ENCODE measurements at regions not wholly inside any gene's neighbourhood (a gene's known extent, or its start where the extent isn't known, plus 50 kb on each side); places are given as distances from the start of the nearest gene placed in this dataset.

GRCh38 chr2:220885593-220885992 lies 686.5 kb downstream of the EPHA4 start (continued):
- TF ChIP-seq RERE (CRISPR knock-in tag; IDR thresholded peaks at IDR 0.05; ENCODE audit: low read depth) (no peak), NFRKB (IDR thresholded peaks at IDR 0.05) (no peak)

GRCh38 chr2:220887271-220887870 lies 684.7 kb downstream of the EPHA4 start:
- Histone ChIP-seq H3K9me3 (ENCODE audit: low read length) (peaks cover 50% of the 10 kb centered on the region), H3K27me3 (ENCODE audit: control insufficient read depth in 1 of 2, insufficient read depth in 2 of 2, low read length in 2 of 2) (no peaks in the 10 kb centered on the region), H3K9ac (ENCODE audit: insufficient read depth, low read depth, low read length) (no peak overlapping the region), H3K4me2 (ENCODE audit: low read depth, low read length) (no peak overlapping the region), H2AFZ (ENCODE audit: low read length) (no peak overlapping the region), H3K36me3 (replicated peaks in 1 of 2; ENCODE audit: control insufficient read depth in 1 of 2, insufficient read depth in 2 of 2, low read length in 2 of 2) (no peaks in the 10 kb centered on the region), H3K4me3 (replicated peaks in 1 of 3; ENCODE audit: insufficient read depth in 1 of 3, low read depth in 2 of 3, low read length in 3 of 3) (no peak overlapping the region), H4K20me1 (ENCODE audit: insufficient read depth, low read length) (no peaks in the 10 kb centered on the region), H3K4me1 (ENCODE audit: insufficient read depth, low read length) (no peaks in the 10 kb centered on the region), H3K79me2 (ENCODE audit: insufficient read depth, low read length) (no peaks in the 10 kb centered on the region), H3K27ac (ENCODE audit: extremely low read length, insufficient read depth, low read length) (no peak overlapping the region)
- 31% methylated on average over 6 of the region's 6 CpGs for WGBS (ENCODE audit: low lambda C conversion rate)
- FAIRE-seq: no peak
- ATAC-seq: no peak
- TF ChIP-seq SIX4 (CRISPR knock-in tag; IDR thresholded peaks at IDR 0.05) (no peak), PREB (CRISPR knock-in tag; IDR thresholded peaks at IDR 0.05) (no peak)
- in situ Hi-C loops (cut with HindIII; ENCODE audit: extremely low pct_ligation_motif_present, low pct_unique_long_range_greater_than_20kb) (no loop called here), intact Hi-C loops (cut with micrococcal nuclease; ENCODE audit: unreplicated experiment) (no loop called here)
- POLR2A ChIA-PET: no interaction called here
- CTCF ChIA-PET (ENCODE audit: low intra/inter-chr PET ratio, low total read pairs): no interaction called here
- no peak for DNase-seq (ENCODE audit: low spot score)
- no TSS peak for BruUV-seq (replicated peaks)
